Stomach (tissue), 4 donors: ENCODE measurements at regions not wholly inside any gene's neighbourhood (a gene's known extent, or its start where the extent isn't known, plus 50 kb on each side); places are given as distances from the start of the nearest gene placed in this dataset.

ENCODE experiments used
- POLR2A ChIP-seq, 4 donors: fragments of 450-650 bp; IDR thresholded peaks; one replicate each; pipeline ENCODE4 v1.6.1; 2016; ENCODE audit warnings: antibody characterized with exemption in 4 of 4, control low read depth in 2 of 4, mild to moderate bottlenecking in 1 of 4, moderate library complexity in 1 of 4
- TF ChIP-seq, protein P1 (sequence below), 7 experiments: fragments of 450-650 bp in 4 of 7; fragments of 200-600 bp in 3 of 7; sonication (generic) in 3 of 7; IDR thresholded peaks; one replicate each; pipeline ENCODE4 v1.5.1; 2016 to 2019; ENCODE audit warnings: antibody characterized with exemption in 7 of 7, control low read depth in 2 of 7, mild to moderate bottlenecking in 1 of 7

DNA sequence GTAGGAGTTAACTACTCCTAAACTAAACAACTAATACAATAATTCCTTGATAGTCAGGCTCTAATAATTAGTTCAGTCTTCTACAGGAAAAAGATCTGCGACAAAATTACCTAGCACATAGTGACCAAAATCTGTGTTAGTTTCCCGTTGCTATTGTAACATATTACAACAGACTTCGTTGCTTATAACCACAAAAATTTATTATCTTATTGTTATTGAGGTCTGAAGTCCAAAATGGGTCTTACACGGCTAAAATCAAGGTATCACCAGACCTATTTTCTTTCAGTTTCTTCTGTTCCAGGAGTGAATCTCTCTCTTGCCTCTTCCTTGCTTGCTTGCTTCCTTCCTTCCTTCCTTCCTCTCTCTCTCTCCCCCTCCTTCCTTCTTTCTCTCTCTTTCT is 993.6 kb upstream of the SPRY2 start:
- TF ChIP-seq POLR2A (IDR thresholded peaks at IDR 0.05), result no peak
- TF ChIP-seq, protein P1, sequence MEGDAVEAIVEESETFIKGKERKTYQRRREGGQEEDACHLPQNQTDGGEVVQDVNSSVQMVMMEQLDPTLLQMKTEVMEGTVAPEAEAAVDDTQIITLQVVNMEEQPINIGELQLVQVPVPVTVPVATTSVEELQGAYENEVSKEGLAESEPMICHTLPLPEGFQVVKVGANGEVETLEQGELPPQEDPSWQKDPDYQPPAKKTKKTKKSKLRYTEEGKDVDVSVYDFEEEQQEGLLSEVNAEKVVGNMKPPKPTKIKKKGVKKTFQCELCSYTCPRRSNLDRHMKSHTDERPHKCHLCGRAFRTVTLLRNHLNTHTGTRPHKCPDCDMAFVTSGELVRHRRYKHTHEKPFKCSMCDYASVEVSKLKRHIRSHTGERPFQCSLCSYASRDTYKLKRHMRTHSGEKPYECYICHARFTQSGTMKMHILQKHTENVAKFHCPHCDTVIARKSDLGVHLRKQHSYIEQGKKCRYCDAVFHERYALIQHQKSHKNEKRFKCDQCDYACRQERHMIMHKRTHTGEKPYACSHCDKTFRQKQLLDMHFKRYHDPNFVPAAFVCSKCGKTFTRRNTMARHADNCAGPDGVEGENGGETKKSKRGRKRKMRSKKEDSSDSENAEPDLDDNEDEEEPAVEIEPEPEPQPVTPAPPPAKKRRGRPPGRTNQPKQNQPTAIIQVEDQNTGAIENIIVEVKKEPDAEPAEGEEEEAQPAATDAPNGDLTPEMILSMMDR (IDR thresholded peaks at IDR 0.05), result no peak
